ENCODE measurements at regions not wholly inside any gene's neighbourhood (a gene's known extent, or its start where the extent isn't known, plus 50 kb on each side); places are given as distances from the start of the nearest gene placed in this dataset.

DNA sequence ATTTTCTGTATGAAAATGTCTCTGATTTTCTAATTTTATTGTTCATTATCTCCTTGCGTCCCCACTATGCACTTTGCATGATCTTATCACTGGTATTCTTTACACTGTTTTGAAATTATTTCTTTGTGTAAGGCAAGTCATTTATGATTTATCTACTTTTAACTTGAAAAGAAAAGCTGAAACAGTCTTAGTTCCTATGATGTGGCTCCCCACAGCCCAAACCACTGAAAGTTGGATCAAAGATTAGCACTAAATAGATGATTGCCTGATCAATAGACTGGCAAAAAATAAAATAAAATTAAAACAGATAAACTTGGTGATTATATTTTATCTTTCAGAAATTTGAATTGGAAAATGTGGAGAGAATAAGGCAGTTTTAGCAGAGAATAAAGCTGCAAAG, 1101.9 kb downstream of the PCDH9 start:
- WGBS, 2 donors, result 87 to 88% methylated on average over 1 of the region's 1 CpG
- Histone ChIP-seq H3K27me3 (no peaks in the 10 kb centered on the region), H3K9me3 (no peaks in the 10 kb centered on the region), H3K36me3 (no peaks in the 10 kb centered on the region), H3K4me1 (no peaks in the 10 kb centered on the region), H3K27ac (no peak overlapping the region), H3K4me3 (no peak overlapping the region)
- TF ChIP-seq, protein P1, sequence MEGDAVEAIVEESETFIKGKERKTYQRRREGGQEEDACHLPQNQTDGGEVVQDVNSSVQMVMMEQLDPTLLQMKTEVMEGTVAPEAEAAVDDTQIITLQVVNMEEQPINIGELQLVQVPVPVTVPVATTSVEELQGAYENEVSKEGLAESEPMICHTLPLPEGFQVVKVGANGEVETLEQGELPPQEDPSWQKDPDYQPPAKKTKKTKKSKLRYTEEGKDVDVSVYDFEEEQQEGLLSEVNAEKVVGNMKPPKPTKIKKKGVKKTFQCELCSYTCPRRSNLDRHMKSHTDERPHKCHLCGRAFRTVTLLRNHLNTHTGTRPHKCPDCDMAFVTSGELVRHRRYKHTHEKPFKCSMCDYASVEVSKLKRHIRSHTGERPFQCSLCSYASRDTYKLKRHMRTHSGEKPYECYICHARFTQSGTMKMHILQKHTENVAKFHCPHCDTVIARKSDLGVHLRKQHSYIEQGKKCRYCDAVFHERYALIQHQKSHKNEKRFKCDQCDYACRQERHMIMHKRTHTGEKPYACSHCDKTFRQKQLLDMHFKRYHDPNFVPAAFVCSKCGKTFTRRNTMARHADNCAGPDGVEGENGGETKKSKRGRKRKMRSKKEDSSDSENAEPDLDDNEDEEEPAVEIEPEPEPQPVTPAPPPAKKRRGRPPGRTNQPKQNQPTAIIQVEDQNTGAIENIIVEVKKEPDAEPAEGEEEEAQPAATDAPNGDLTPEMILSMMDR (IDR thresholded peaks at IDR 0.05), result no peak
- no peak for TF ChIP-seq POLR2A (IDR thresholded peaks at IDR 0.05)
- TF ChIP-seq EP300 (IDR thresholded peaks at IDR 0.05), result no peak
- no peak for DNase-seq (ENCODE audit: low spot score in 2 of 2)

DNA sequence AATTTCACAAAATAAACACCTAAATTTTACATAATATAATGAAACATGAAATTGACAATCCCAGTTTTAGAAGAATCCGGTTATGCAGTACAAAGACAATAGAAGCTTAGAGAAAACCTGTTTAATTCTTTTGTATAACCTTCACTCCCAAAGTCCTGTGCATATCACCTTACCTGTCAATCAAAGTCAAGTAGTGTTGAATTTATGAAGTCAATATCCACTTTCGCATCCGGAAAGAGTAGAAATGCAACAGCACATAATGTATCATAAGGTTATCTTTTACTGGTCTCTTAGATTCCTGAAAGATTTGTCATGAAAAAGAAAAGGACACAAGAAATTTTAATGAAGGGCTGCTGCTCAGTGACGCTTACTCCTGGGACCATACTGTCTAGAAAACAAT, 1112.6 kb downstream of the PCDH9 start:
- whole genome bisulfite sequencing, 2 donors, result 86 to 92% methylated on average over 4 of the region's 4 CpGs
- TF ChIP-seq EP300 (IDR thresholded peaks at IDR 0.05) (no peak), POLR2A (IDR thresholded peaks at IDR 0.05) (no peak)
- TF ChIP-seq, protein P1 (IDR thresholded peaks at IDR 0.05), result no peak
- no peaks in the 10 kb centered on the region for H3K36me3 ChIP-seq
- no peaks in the 10 kb centered on the region for H3K27me3 ChIP-seq
- H3K27ac ChIP-seq, result no peak overlapping the region
- no peak overlapping the region for H3K4me3 ChIP-seq
- DNase-seq (ENCODE audit: low spot score in 2 of 2), result no peak
- H3K4me1 ChIP-seq, result no peaks in the 10 kb centered on the region
- H3K9me3 ChIP-seq, result no peaks in the 10 kb centered on the region

DNA sequence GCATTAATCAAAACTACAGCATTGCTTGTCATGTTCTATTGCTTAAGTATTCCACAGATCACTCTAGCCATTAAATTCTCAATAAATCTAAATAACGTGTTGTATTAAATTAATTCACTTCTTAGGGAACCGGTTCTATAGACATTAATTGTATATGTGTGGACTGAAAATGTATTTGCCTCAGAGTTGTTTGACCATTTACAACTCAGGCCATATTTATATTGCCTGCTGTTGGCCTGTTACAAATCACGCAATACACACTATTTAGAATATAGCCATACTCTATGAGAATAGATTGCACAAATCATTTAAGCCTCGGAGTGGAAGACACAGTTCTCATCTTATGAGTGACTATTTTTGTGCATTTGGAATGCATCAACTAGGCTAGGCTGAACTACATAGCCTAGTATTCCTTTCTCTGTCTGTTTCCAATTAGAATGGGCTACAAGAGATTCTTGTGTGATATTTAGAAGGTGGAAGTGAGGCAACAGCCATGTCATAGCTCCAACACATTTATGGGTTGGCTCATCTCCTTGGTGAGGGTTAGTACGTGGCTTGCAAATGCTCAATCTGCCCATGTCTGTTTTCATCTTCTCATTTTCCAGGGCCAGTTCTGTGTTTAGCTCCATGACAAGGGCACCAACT, 1116.1 kb downstream of the PCDH9 start:
- no peaks in the 10 kb centered on the region for H3K27me3 ChIP-seq
- H3K27ac ChIP-seq, result no peak overlapping the region
- no peak overlapping the region for H3K4me3 ChIP-seq
- DNase-seq (ENCODE audit: low spot score in 2 of 2), result no peak
- H3K9me3 ChIP-seq, result no peaks in the 10 kb centered on the region
- WGBS, 2 donors, result 78 to 83% methylated on average over 5 of the region's 5 CpGs
- no peaks in the 10 kb centered on the region for H3K36me3 ChIP-seq
- H3K4me1 ChIP-seq, result no peaks in the 10 kb centered on the region
- no peak for TF ChIP-seq EP300 (IDR thresholded peaks at IDR 0.05)
- TF ChIP-seq, protein P1 (IDR thresholded peaks at IDR 0.05), result no peak
- no peak for TF ChIP-seq POLR2A (IDR thresholded peaks at IDR 0.05)

DNA sequence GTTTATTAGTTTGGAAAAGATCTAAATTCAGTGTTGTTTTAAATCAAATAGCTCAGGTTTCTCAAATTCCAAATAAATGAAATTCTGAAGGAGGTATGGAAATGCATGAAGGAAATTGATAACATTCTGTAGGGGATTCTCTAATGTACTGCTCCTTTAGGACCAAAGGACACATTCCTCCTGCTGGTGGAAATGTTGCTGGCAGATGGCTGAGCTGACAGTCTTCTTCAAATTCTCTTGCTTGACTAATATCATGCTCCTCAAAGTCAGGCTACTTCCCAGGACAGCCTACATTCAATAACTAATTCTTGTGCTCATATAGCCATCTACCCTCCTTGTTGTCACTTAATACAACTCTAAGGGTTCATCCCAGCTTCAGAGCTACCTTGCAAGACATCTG, 1118.5 kb downstream of the PCDH9 start:
- Histone ChIP-seq H3K4me1 (no peaks in the 10 kb centered on the region), H3K27me3 (no peaks in the 10 kb centered on the region), H3K36me3 (no peaks in the 10 kb centered on the region), H3K4me3 (no peak overlapping the region), H3K9me3 (no peaks in the 10 kb centered on the region), H3K27ac (no peak overlapping the region)
- no peak for DNase-seq (ENCODE audit: low spot score in 2 of 2)
- TF ChIP-seq POLR2A (IDR thresholded peaks at IDR 0.05) (no peak), EP300 (IDR thresholded peaks at IDR 0.05) (no peak)
- TF ChIP-seq, protein P1 (IDR thresholded peaks at IDR 0.05), result no peak

DNA sequence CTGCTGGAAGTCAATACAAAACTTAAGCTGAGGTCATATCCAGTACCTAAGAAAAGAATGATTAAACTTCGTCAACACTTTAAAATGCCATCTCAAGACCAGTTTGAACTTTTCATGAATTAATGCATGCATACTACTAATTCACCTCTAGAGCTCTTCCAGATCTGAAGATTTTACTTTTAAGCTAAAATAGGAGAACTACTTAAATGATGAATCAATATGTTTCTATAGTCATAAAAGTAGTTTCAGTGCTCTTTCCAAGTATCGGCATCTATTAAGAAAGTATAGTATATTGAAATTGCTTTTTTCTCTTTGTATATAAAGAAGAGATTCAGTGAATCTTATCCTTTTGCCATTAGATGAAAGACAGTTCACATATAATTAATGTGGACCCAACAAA, 1123.9 kb downstream of the PCDH9 start:
- H3K27ac ChIP-seq, result no peak overlapping the region
- WGBS, 2 donors, result 95% methylated on average over 2 of the region's 2 CpGs
- DNase-seq (ENCODE audit: low spot score in 2 of 2), result no peak
- TF ChIP-seq EP300 (IDR thresholded peaks at IDR 0.05) (no peak), POLR2A (IDR thresholded peaks at IDR 0.05) (no peak)
- TF ChIP-seq, protein P1 (IDR thresholded peaks at IDR 0.05), result no peak
- H3K9me3 ChIP-seq, result no peaks in the 10 kb centered on the region
- H3K4me3 ChIP-seq, result no peak overlapping the region
- H3K27me3 ChIP-seq, result no peaks in the 10 kb centered on the region
- no peaks in the 10 kb centered on the region for H3K4me1 ChIP-seq
- no peaks in the 10 kb centered on the region for H3K36me3 ChIP-seq
